ENCODE measurements at regions not wholly inside any gene's neighbourhood (a gene's known extent, or its start where the extent isn't known, plus 50 kb on each side); places are given as distances from the start of the nearest gene placed in this dataset.

GRCh38 chr11:122375687-122376399 lies 259.8 kb upstream of the BLID start:
- no peaks in the 10 kb centered on the region for H3K36me3 ChIP-seq (ENCODE audit: control insufficient read depth, insufficient read depth, low read length)
- no peak overlapping the region for H3K4me2 ChIP-seq (ENCODE audit: low read length)
- H3K79me2 ChIP-seq (ENCODE audit: control insufficient read depth, insufficient read depth, low read length) = no peaks in the 10 kb centered on the region
- DNase-seq = no peak
- H3K4me1 ChIP-seq (ENCODE audit: control insufficient read depth, low read depth, low read length) = no peaks in the 10 kb centered on the region
- WGBS (ENCODE audit: extremely low coverage, insufficient coverage, low lambda C conversion rate) = no CpG with 5 or more reads among the region's 4 CpGs
- H3K27ac ChIP-seq (ENCODE audit: low read depth, low read length) = no peak overlapping the region
- no peak overlapping the region for H3K4me3 ChIP-seq (ENCODE audit: low read length)
- H4K8ac ChIP-seq (ENCODE audit: low read depth, low read length) = no peak overlapping the region
- no peak overlapping the region for H3K4ac ChIP-seq (ENCODE audit: low read depth, low read length)
- H2AK5ac ChIP-seq (ENCODE audit: low read length) = no peak overlapping the region
- no peak overlapping the region for H4K5ac ChIP-seq (ENCODE audit: low read length)
- no peak overlapping the region for H2BK15ac ChIP-seq (replicated peaks; ENCODE audit: low read depth)
- H3K27me3 ChIP-seq (ENCODE audit: insufficient read depth, low read length, poor library complexity) = no peaks in the 10 kb centered on the region
- no peak overlapping the region for H2BK5ac ChIP-seq (ENCODE audit: low read length)
- no peaks in the 10 kb centered on the region for H3K79me1 ChIP-seq (ENCODE audit: low read length)
- no peak overlapping the region for H3K9ac ChIP-seq (ENCODE audit: low read length)
- H3K23ac ChIP-seq (ENCODE audit: low read length) = no peak overlapping the region
- H2BK120ac ChIP-seq (ENCODE audit: low read depth, low read length) = no peak overlapping the region
- no peak overlapping the region for H3K56ac ChIP-seq (ENCODE audit: low read length)
- H3K18ac ChIP-seq (ENCODE audit: low read length) = no peak overlapping the region

GRCh38 chr11:122368796-122369195 lies 252.8 kb upstream of the BLID start:
- H3K36me3 ChIP-seq (ENCODE audit: control insufficient read depth, insufficient read depth, low read length) = no peaks in the 10 kb centered on the region
- no peaks in the 10 kb centered on the region for H3K4me1 ChIP-seq (ENCODE audit: control insufficient read depth, low read depth, low read length)
- H3K4ac ChIP-seq (ENCODE audit: low read depth, low read length) = no peak overlapping the region
- no peaks in the 10 kb centered on the region for H3K27me3 ChIP-seq (ENCODE audit: insufficient read depth, low read length, poor library complexity)
- H3K79me2 ChIP-seq (ENCODE audit: control insufficient read depth, insufficient read depth, low read length) = no peaks in the 10 kb centered on the region
- no peak overlapping the region for H3K4me2 ChIP-seq (ENCODE audit: low read length)
- no peak overlapping the region for H4K5ac ChIP-seq (ENCODE audit: low read length)
- H2BK5ac ChIP-seq (ENCODE audit: low read length) = no peak overlapping the region
- DNase-seq = no peak
- no peak overlapping the region for H2BK120ac ChIP-seq (ENCODE audit: low read depth, low read length)
- H4K8ac ChIP-seq (ENCODE audit: low read depth, low read length) = no peak overlapping the region
- no peak overlapping the region for H3K9ac ChIP-seq (ENCODE audit: low read length)
- no peak overlapping the region for H2BK15ac ChIP-seq (replicated peaks; ENCODE audit: low read depth)
- H2AK5ac ChIP-seq (ENCODE audit: low read length) = no peak overlapping the region
- WGBS (ENCODE audit: extremely low coverage, insufficient coverage, low lambda C conversion rate) = no CpG with 5 or more reads among the region's 4 CpGs
- H3K79me1 ChIP-seq (ENCODE audit: low read length) = no peaks in the 10 kb centered on the region
- no peak overlapping the region for H3K27ac ChIP-seq (ENCODE audit: low read depth, low read length)
- H3K18ac ChIP-seq (ENCODE audit: low read length) = no peak overlapping the region
- no peak overlapping the region for H3K56ac ChIP-seq (ENCODE audit: low read length)
- H3K4me3 ChIP-seq (ENCODE audit: low read length) = no peak overlapping the region
- H3K23ac ChIP-seq (ENCODE audit: low read length) = no peak overlapping the region

GRCh38 chr11:122367809-122368231 lies 251.8 kb upstream of the BLID start:
- Histone ChIP-seq H2AK5ac (ENCODE audit: low read length) (no peak overlapping the region), H3K79me2 (ENCODE audit: control insufficient read depth, insufficient read depth, low read length) (no peaks in the 10 kb centered on the region), H4K8ac (ENCODE audit: low read depth, low read length) (no peak overlapping the region), H3K4ac (ENCODE audit: low read depth, low read length) (no peak overlapping the region), H3K4me3 (ENCODE audit: low read length) (no peak overlapping the region), H3K79me1 (ENCODE audit: low read length) (no peaks in the 10 kb centered on the region), H3K36me3 (ENCODE audit: control insufficient read depth, insufficient read depth, low read length) (no peaks in the 10 kb centered on the region), H3K27me3 (ENCODE audit: insufficient read depth, low read length, poor library complexity) (no peaks in the 10 kb centered on the region), H4K5ac (ENCODE audit: low read length) (no peak overlapping the region), H3K9ac (ENCODE audit: low read length) (no peak overlapping the region), H2BK5ac (ENCODE audit: low read length) (no peak overlapping the region), H3K4me1 (ENCODE audit: control insufficient read depth, low read depth, low read length) (no peaks in the 10 kb centered on the region), H3K56ac (ENCODE audit: low read length) (no peak overlapping the region), H3K18ac (ENCODE audit: low read length) (no peak overlapping the region), H2BK15ac (replicated peaks; ENCODE audit: low read depth) (no peak overlapping the region), H3K23ac (ENCODE audit: low read length) (no peak overlapping the region), H3K27ac (ENCODE audit: low read depth, low read length) (no peak overlapping the region), H2BK120ac (ENCODE audit: low read depth, low read length) (no peak overlapping the region), H3K4me2 (ENCODE audit: low read length) (no peak overlapping the region)
- WGBS (ENCODE audit: extremely low coverage, insufficient coverage, low lambda C conversion rate) = no CpG with 5 or more reads among the region's 6 CpGs
- no peak for DNase-seq

GRCh38 chr11:122365610-122366360 lies 249.8 kb upstream of the BLID start:
- no peaks in the 10 kb centered on the region for H3K27me3 ChIP-seq (ENCODE audit: insufficient read depth, low read length, poor library complexity)
- no peak overlapping the region for H3K4me3 ChIP-seq (ENCODE audit: low read length)
- no peak overlapping the region for H2BK15ac ChIP-seq (replicated peaks; ENCODE audit: low read depth)
- H3K79me2 ChIP-seq (ENCODE audit: control insufficient read depth, insufficient read depth, low read length) = no peaks in the 10 kb centered on the region
- no peak overlapping the region for H3K27ac ChIP-seq (ENCODE audit: low read depth, low read length)
- no peak overlapping the region for H3K18ac ChIP-seq (ENCODE audit: low read length)
- no peak overlapping the region for H2BK120ac ChIP-seq (ENCODE audit: low read depth, low read length)
- H2AK5ac ChIP-seq (ENCODE audit: low read length) = no peak overlapping the region
- H3K4me1 ChIP-seq (ENCODE audit: control insufficient read depth, low read depth, low read length) = no peaks in the 10 kb centered on the region
- DNase-seq = no peak
- no CpG with 5 or more reads among the region's 11 CpGs for WGBS (ENCODE audit: extremely low coverage, insufficient coverage, low lambda C conversion rate)
- H3K4ac ChIP-seq (ENCODE audit: low read depth, low read length) = no peak overlapping the region
- no peak overlapping the region for H4K8ac ChIP-seq (ENCODE audit: low read depth, low read length)
- H4K5ac ChIP-seq (ENCODE audit: low read length) = no peak overlapping the region
- H3K36me3 ChIP-seq (ENCODE audit: control insufficient read depth, insufficient read depth, low read length) = no peaks in the 10 kb centered on the region
- H3K4me2 ChIP-seq (ENCODE audit: low read length) = no peak overlapping the region
- no peaks in the 10 kb centered on the region for H3K79me1 ChIP-seq (ENCODE audit: low read length)
- H2BK5ac ChIP-seq (ENCODE audit: low read length) = no peak overlapping the region
- no peak overlapping the region for H3K9ac ChIP-seq (ENCODE audit: low read length)
- no peak overlapping the region for H3K23ac ChIP-seq (ENCODE audit: low read length)
- no peak overlapping the region for H3K56ac ChIP-seq (ENCODE audit: low read length)

GRCh38 chr11:122363296-122363695 lies 247.3 kb upstream of the BLID start:
- H3K27me3 ChIP-seq (ENCODE audit: insufficient read depth, low read length, poor library complexity) = no peaks in the 10 kb centered on the region
- no peak overlapping the region for H2AK5ac ChIP-seq (ENCODE audit: low read length)
- H3K56ac ChIP-seq (ENCODE audit: low read length) = no peak overlapping the region
- no CpG with 5 or more reads among the region's 5 CpGs for WGBS (ENCODE audit: extremely low coverage, insufficient coverage, low lambda C conversion rate)
- H3K4me2 ChIP-seq (ENCODE audit: low read length) = no peak overlapping the region
- H3K18ac ChIP-seq (ENCODE audit: low read length) = no peak overlapping the region
- H2BK120ac ChIP-seq (ENCODE audit: low read depth, low read length) = no peak overlapping the region
- H3K36me3 ChIP-seq (ENCODE audit: control insufficient read depth, insufficient read depth, low read length) = no peaks in the 10 kb centered on the region
- H3K4me1 ChIP-seq (ENCODE audit: control insufficient read depth, low read depth, low read length) = no peaks in the 10 kb centered on the region
- no peak overlapping the region for H3K4ac ChIP-seq (ENCODE audit: low read depth, low read length)
- no peak overlapping the region for H2BK5ac ChIP-seq (ENCODE audit: low read length)
- no peak overlapping the region for H4K8ac ChIP-seq (ENCODE audit: low read depth, low read length)
- H3K23ac ChIP-seq (ENCODE audit: low read length) = no peak overlapping the region
- H3K9ac ChIP-seq (ENCODE audit: low read length) = no peak overlapping the region
- no peak overlapping the region for H4K5ac ChIP-seq (ENCODE audit: low read length)
- no peak for DNase-seq
- no peaks in the 10 kb centered on the region for H3K79me2 ChIP-seq (ENCODE audit: control insufficient read depth, insufficient read depth, low read length)
- H2BK15ac ChIP-seq (replicated peaks; ENCODE audit: low read depth) = no peak overlapping the region
- no peak overlapping the region for H3K4me3 ChIP-seq (ENCODE audit: low read length)
- no peak overlapping the region for H3K27ac ChIP-seq (ENCODE audit: low read depth, low read length)
- H3K79me1 ChIP-seq (ENCODE audit: low read length) = no peaks in the 10 kb centered on the region

Data from mesendoderm (in vitro differentiated cells).